HEK293 (cell line): ENCODE measurements at regions not wholly inside any gene's neighbourhood (a gene's known extent, or its start where the extent isn't known, plus 50 kb on each side); places are given as distances from the start of the nearest gene placed in this dataset.

ENCODE experiments used
- CTCF ChIA-PET: fragments of 350-600 bp; formaldehyde crosslinking; extraction: SDS; loops from one replicate; lab custom pipeline; 2021; ENCODE audit warnings: antibody characterized with exemption; lab: Yijun Ruan, JAX
- POLR2A ChIA-PET: fragments of 300-600 bp; formaldehyde crosslinking; extraction: SDS; loops from one replicate; lab custom pipeline; 2020; ENCODE audit warnings: antibody characterized with exemption, inconsistent platforms; lab: Yijun Ruan, JAX
- H3K27ac ChIP-seq: fragments of 200-500 bp; sonication (Bioruptor generic); 2 replicates; pipeline ENCODE4 v1.5.1; 2014; ENCODE audit warnings: low read depth, low read length, control low read depth, inconsistent platforms; ENCODE audit errors: extremely low read depth
- H3K36me3 ChIP-seq, 2 experiments: fragments of 200-500 bp in 1 of 2; sonication (Bioruptor generic) in 1 of 2; 1 replicate in 1 of 2; 2 replicates in 1 of 2; pipeline ENCODE4 v1.5.1; 2014 to 2017; ENCODE audit warnings: inconsistent platforms in 2 of 2, low read length in 2 of 2; ENCODE audit not compliant: control insufficient read depth in 2 of 2, insufficient read depth in 1 of 2
- H3K4me1 ChIP-seq: fragments of 200-500 bp; sonication (Bioruptor generic); 2 replicates; pipeline ENCODE4 v1.5.1; 2014; ENCODE audit warnings: mild to moderate bottlenecking, low read length, inconsistent platforms; ENCODE audit not compliant: control insufficient read depth, insufficient read depth
- H3K4me3 ChIP-seq: 2 replicates; pipeline ENCODE4 v1.5.1; 2011; ENCODE audit warnings: low read depth, mild to moderate bottlenecking, control low read depth, low read length, moderate library complexity
- H3K9me3 ChIP-seq: fragments of 200-500 bp; sonication (Bioruptor generic); 2 replicates; pipeline ENCODE4 v1.5.1; 2014; ENCODE audit warnings: low read depth, low read length, inconsistent platforms; ENCODE audit not compliant: control insufficient read depth, insufficient read depth
- KLF16 ChIP-seq: fragments of 450-650 bp; formaldehyde crosslinking; IDR thresholded peaks from 2 replicates; pipeline ENCODE4 v1.5.1; 2017; ENCODE audit warnings: missing biosample characterization, missing genetic modification characterization
- OSR2 ChIP-seq: fragments of 450-650 bp; formaldehyde crosslinking; IDR thresholded peaks from 2 replicates; pipeline ENCODE4 v1.5.1; 2016; ENCODE audit warnings: missing biosample characterization, missing genetic modification characterization
- PATZ1 ChIP-seq: fragments of 450-650 bp; formaldehyde crosslinking; IDR thresholded peaks from 2 replicates; pipeline ENCODE4 v1.5.1; 2016; ENCODE audit warnings: missing biosample characterization, missing genetic modification characterization
- TCF7L2 ChIP-seq: IDR thresholded peaks from 2 replicates; pipeline ENCODE4 v1.6.1; 2011; ENCODE audit warnings: low read depth, mild to moderate bottlenecking, inconsistent platforms, low read length, moderate library complexity, borderline replicate concordance
- ZBTB10 ChIP-seq: fragments of 450-650 bp; formaldehyde crosslinking; IDR thresholded peaks from 2 replicates; pipeline ENCODE4 v1.5.1; 2016; ENCODE audit warnings: missing biosample characterization, missing genetic modification characterization
- ZBTB11 ChIP-seq: fragments of 450-650 bp; formaldehyde crosslinking; conservative IDR thresholded peaks from 2 replicates; pipeline ENCODE4 v1.5.1; 2016; ENCODE audit warnings: low read depth, missing biosample characterization, missing genetic modification characterization
- ZBTB26 ChIP-seq: fragments of 450-650 bp; formaldehyde crosslinking; optimal IDR thresholded peaks from 2 replicates; pipeline ENCODE3; 2016; ENCODE audit warnings: missing biosample characterization, mild to moderate bottlenecking, missing genetic modification characterization
- ZBTB44 ChIP-seq: fragments of 450-650 bp; IDR thresholded peaks from 2 replicates; pipeline ENCODE4 v1.5.1; 2018; ENCODE audit warnings: missing biosample characterization, mild to moderate bottlenecking, missing genetic modification characterization
- ZFP3 ChIP-seq: fragments of 450-650 bp; formaldehyde crosslinking; IDR thresholded peaks from 2 replicates; pipeline ENCODE4 v1.5.1; 2016; ENCODE audit warnings: low read depth, missing biosample characterization, missing genetic modification characterization
- ZIC2 ChIP-seq: fragments of 450-650 bp; formaldehyde crosslinking; IDR thresholded peaks from 2 replicates; pipeline ENCODE4 v1.5.1; 2016; ENCODE audit warnings: missing biosample characterization, missing genetic modification characterization
- ZNF140 ChIP-seq: fragments of 450-650 bp; formaldehyde crosslinking; IDR thresholded peaks from 2 replicates; pipeline ENCODE4 v1.5.1; 2016; ENCODE audit warnings: missing biosample characterization, missing genetic modification characterization
- ZNF155 ChIP-seq: fragments of 450-650 bp; formaldehyde crosslinking; IDR thresholded peaks from 2 replicates; pipeline ENCODE4 v1.5.1; 2016; ENCODE audit warnings: missing biosample characterization, missing genetic modification characterization
- ZNF214 ChIP-seq: fragments of 450-650 bp; formaldehyde crosslinking; IDR thresholded peaks from 2 replicates; pipeline ENCODE4 v1.5.1; 2017; ENCODE audit warnings: missing biosample characterization, mild to moderate bottlenecking, missing genetic modification characterization, borderline replicate concordance
- ZNF324 ChIP-seq: fragments of 450-650 bp; formaldehyde crosslinking; IDR thresholded peaks from 2 replicates; pipeline ENCODE4 v1.5.1; 2016; ENCODE audit warnings: missing biosample characterization, missing genetic modification characterization
- ZNF366 ChIP-seq: fragments of 450-650 bp; formaldehyde crosslinking; conservative IDR thresholded peaks from 2 replicates; pipeline ENCODE4 v1.5.1; 2016; ENCODE audit warnings: missing biosample characterization, missing genetic modification characterization
- ZNF488 ChIP-seq: fragments of 450-650 bp; formaldehyde crosslinking; IDR thresholded peaks from 2 replicates; pipeline ENCODE4 v1.5.1; 2016; ENCODE audit warnings: missing biosample characterization, missing genetic modification characterization
- ZNF529 ChIP-seq: fragments of 450-650 bp; formaldehyde crosslinking; IDR thresholded peaks from 2 replicates; pipeline ENCODE4 v1.5.1; 2017; ENCODE audit warnings: missing genetic modification characterization, missing biosample characterization; ENCODE audit not compliant: insufficient replicate concordance
- ZNF610 ChIP-seq: fragments of 450-650 bp; formaldehyde crosslinking; IDR thresholded peaks from 2 replicates; pipeline ENCODE4 v1.5.1; 2016; ENCODE audit warnings: missing biosample characterization, missing genetic modification characterization, borderline replicate concordance
- ZNF623 ChIP-seq: fragments of 450-650 bp; formaldehyde crosslinking; IDR thresholded peaks from 2 replicates; pipeline ENCODE4 v1.5.1; 2016; ENCODE audit warnings: missing biosample characterization, missing genetic modification characterization
- ZNF654 ChIP-seq: fragments of 450-650 bp; formaldehyde crosslinking; IDR thresholded peaks from 2 replicates; pipeline ENCODE4 v1.5.1; 2016; ENCODE audit warnings: low read depth, missing biosample characterization, missing genetic modification characterization
- ZNF791 ChIP-seq: fragments of 450-650 bp; formaldehyde crosslinking; IDR thresholded peaks from 2 replicates; pipeline ENCODE4 v1.5.1; 2016; ENCODE audit warnings: missing biosample characterization, missing genetic modification characterization
- ZSCAN18 ChIP-seq: fragments of 450-650 bp; formaldehyde crosslinking; IDR thresholded peaks from 2 replicates; pipeline ENCODE4 v1.5.1; 2016; ENCODE audit warnings: missing biosample characterization, missing genetic modification characterization

- no peak for TF ChIP-seq KLF16
- no peak for TF ChIP-seq TCF7L2
- no peak for TF ChIP-seq PATZ1 (tag by site-specific recombination)
- no peak for TF ChIP-seq ZIC2
- no peak for TF ChIP-seq ZNF488
- no peak for TF ChIP-seq ZBTB44
- TF ChIP-seq ZBTB26 (tag by site-specific recombination): no peak
- TF ChIP-seq ZNF324 (tag by site-specific recombination): no peak
Measured at GRCh38 chr9:87327575-87328125, 170.0 kb upstream of the DAPK1 start (continued).

GRCh38 chr9:87333802-87334201, 163.9 kb upstream of the DAPK1 start:
- H3K4me3 ChIP-seq: no peak overlapping the region
- CTCF ChIA-PET: no interaction called here
- no peak for TF ChIP-seq OSR2 (tag by site-specific recombination)
- TF ChIP-seq ZNF214: no peak
- no peak for TF ChIP-seq ZNF529 (tag by site-specific recombination)
- TF ChIP-seq ZFP3 (tag by site-specific recombination): no peak
- no peak for TF ChIP-seq KLF16
- no peak for TF ChIP-seq ZNF366 (tag by site-specific recombination)
- no peak for TF ChIP-seq ZNF791 (tag by site-specific recombination)
- no peak for TF ChIP-seq ZBTB11 (tag by site-specific recombination)
- no peak for TF ChIP-seq ZBTB10 (tag by site-specific recombination)
- TF ChIP-seq ZSCAN18 (tag by site-specific recombination): no peak
- TF ChIP-seq ZNF140 (tag by site-specific recombination): no peak
- TF ChIP-seq ZNF623: no peak
- TF ChIP-seq ZNF654: no peak
- TF ChIP-seq ZNF155 (tag by site-specific recombination): no peak
- TF ChIP-seq ZNF610: no peak
- POLR2A ChIA-PET: no interaction called here
- no peaks in the 10 kb centered on the region for H3K36me3 ChIP-seq
- H3K9me3 ChIP-seq: no peaks in the 10 kb centered on the region
- no peaks in the 10 kb centered on the region; the same call in 1 of the 2 replicates for H3K4me1 ChIP-seq
- H3K27ac ChIP-seq: no peak overlapping the region
